Natural killer cell (primary cell): ENCODE measurements at regions not wholly inside any gene's neighbourhood (a gene's known extent, or its start where the extent isn't known, plus 50 kb on each side); places are given as distances from the start of the nearest gene placed in this dataset.
"Not testable (repeated sequence)": the region's sequence is repeated elsewhere in the genome, so short reads cannot be mapped to it uniquely, and the experiment has no call there.

Experiments used
- ATAC-seq, 3 donors: fragments of 150-1000 bp in 2 of 3; fragments of 200-7000 bp in 1 of 3; cut with Tn5 transposase; 1 replicate in 1 of 3; 2 replicates in 2 of 3; pipeline ENCODE4 v1.10.0; 2021; ENCODE audit warnings: mild to moderate bottlenecking in 2 of 3, moderate library complexity in 2 of 3
- DNase-seq, 2 donors: peaks; one replicate each; pipeline versions ENCODE4 v3.0.0 to v3.0.0-alpha.2; 2013 to 2021; ENCODE audit warnings: mixed read lengths in 1 of 2
- H3K27ac ChIP-seq: one replicate; pipeline ENCODE4 v1.5.1; 2013; ENCODE audit warnings: mild to moderate bottlenecking, low read length
- H3K27me3 ChIP-seq: one replicate; pipeline ENCODE4 v1.6.1; 2013; ENCODE audit warnings: low read length; ENCODE audit not compliant: control insufficient read depth, insufficient read depth
- H3K36me3 ChIP-seq: one replicate; pipeline ENCODE4 v1.6.1; 2013; ENCODE audit warnings: low read length; ENCODE audit not compliant: control insufficient read depth, insufficient read depth
- H3K4me1 ChIP-seq: one replicate; pipeline ENCODE4 v1.6.1; 2013; ENCODE audit warnings: low read length; ENCODE audit not compliant: control insufficient read depth, insufficient read depth
- H3K4me3 ChIP-seq: one replicate; pipeline ENCODE4 v1.5.1; 2013; ENCODE audit warnings: low read length
- H3K9me3 ChIP-seq: one replicate; pipeline ENCODE4 v1.6.1; 2013; ENCODE audit warnings: low read length; ENCODE audit not compliant: control insufficient read depth, insufficient read depth
- H3K27ac Mint-ChIP-seq, 2 donors: one replicate each; pipeline ENCODE4 v1.8.0; 2022; ENCODE audit warnings: mild to moderate bottlenecking in 2 of 2, mixed read lengths in 2 of 2, moderate library complexity in 1 of 2
- H3K27me3 Mint-ChIP-seq, 2 donors: one replicate each; pipeline ENCODE4 v1.8.0; 2022; ENCODE audit warnings: low read depth in 2 of 2, mixed read lengths in 2 of 2
- H3K36me3 Mint-ChIP-seq: one replicate; pipeline ENCODE4 v1.8.0; 2022; ENCODE audit warnings: mixed read lengths
- H3K4me1 Mint-ChIP-seq, 2 donors: one replicate each; pipeline ENCODE4 v1.8.0; 2022; ENCODE audit warnings: mixed read lengths in 2 of 2
- H3K4me3 Mint-ChIP-seq: one replicate; pipeline ENCODE4 v1.8.0; 2022; ENCODE audit warnings: mild to moderate bottlenecking, moderate library complexity, mixed read lengths
- H3K9me3 Mint-ChIP-seq, 2 donors: one replicate each; pipeline ENCODE4 v1.8.0; 2022; ENCODE audit warnings: mixed read lengths in 2 of 2
- CTCF ChIP-seq: fragments of 200-600 bp; IDR thresholded peaks from one replicate; pipeline ENCODE4 v1.8.0; 2022; ENCODE audit warnings: antibody characterized with exemption
- WGBS: methylation state at CpG from one replicate; pipeline ENCODE4 v1.1.7; 2013; ENCODE audit warnings: missing lambda C conversion rate; ENCODE audit not compliant: insufficient coverage; 5-methylcytosine and 5-hydroxymethylcytosine counted together
- intact Hi-C: fragments of 100-400 bp; cut with micrococcal nuclease; formaldehyde crosslinking; loops from one replicate; pipeline ENCODE4 v1.14.2; 2022

- Histone ChIP-seq H3K27me3 (no peaks in the 10 kb centered on the region), H3K4me1 (no peaks in the 10 kb centered on the region), H3K4me3 (no peak overlapping the region), H3K9me3 (no peaks in the 10 kb centered on the region), H3K36me3 (no peaks in the 10 kb centered on the region), H3K27ac (no peak overlapping the region)
- intact Hi-C loops = no loop called here
- WGBS = 78% methylated on average over 5 of the region's 5 CpGs
- Mint-ChIP-seq H3K36me3 (no peaks in the 10 kb centered on the region), H3K4me3 (no peak overlapping the region), H3K27me3 (no peaks in the 10 kb centered on the region), H3K4me1 (no peaks in the 10 kb centered on the region), H3K9me3 (peaks cover 2 to 3% of the 10 kb centered on the region in 2 donors), H3K27ac (no peak overlapping the region)
- ATAC-seq (no peak), DNase-seq (no peak)
- no peak for TF ChIP-seq CTCF
Observed at GRCh38 chr5:101306391-101307137, 403.5 kb upstream of the ST8SIA4 start.

- intact Hi-C loops = no loop called here
- H3K4me3 ChIP-seq = no peak overlapping the region
- no peaks in the 10 kb centered on the region for H3K36me3 ChIP-seq
- no peak overlapping the region for H3K27ac ChIP-seq
- H3K27me3 ChIP-seq = no peaks in the 10 kb centered on the region
- Mint-ChIP-seq H3K4me3 (no peak overlapping the region), H3K4me1 (no peaks in the 10 kb centered on the region), H3K27me3 (no peaks in the 10 kb centered on the region), H3K9me3 (peaks cover 0 to 2% of the 10 kb centered on the region in 2 donors), H3K36me3 (no peaks in the 10 kb centered on the region), H3K27ac (no peak overlapping the region)
- ATAC-seq (no peak), DNase-seq (no peak)
- no peaks in the 10 kb centered on the region for H3K4me1 ChIP-seq
- H3K9me3 ChIP-seq = no peaks in the 10 kb centered on the region
- no peak for TF ChIP-seq CTCF
Observed at GRCh38 chr5:101296477-101296876, 393.4 kb upstream of the ST8SIA4 start.

- H3K4me1 Mint-ChIP-seq = no peaks in the 10 kb centered on the region
- Histone ChIP-seq H3K27ac (no peak overlapping the region), H3K36me3 (no peaks in the 10 kb centered on the region), H3K9me3 (no peaks in the 10 kb centered on the region), H3K27me3 (no peaks in the 10 kb centered on the region), H3K4me1 (no peaks in the 10 kb centered on the region), H3K4me3 (no peak overlapping the region)
- no peak for TF ChIP-seq CTCF
- peaks cover 5% of the 10 kb centered on the region in 2 donors for H3K9me3 Mint-ChIP-seq
- no peak overlapping the region for H3K27ac Mint-ChIP-seq
- no peak for DNase-seq
- no peaks in the 10 kb centered on the region for H3K27me3 Mint-ChIP-seq
- no peaks in the 10 kb centered on the region for H3K36me3 Mint-ChIP-seq
- ATAC-seq = no peak
- intact Hi-C loops = no loop called here
- 100% methylated on average over 1 of the region's 2 CpGs for WGBS
- no peak overlapping the region for H3K4me3 Mint-ChIP-seq
Observed at GRCh38 chr5:101292199-101292598, 389.1 kb upstream of the ST8SIA4 start.

- intact Hi-C loops, H3K4me1 ChIP-seq, H3K4me3 Mint-ChIP-seq, H3K27ac ChIP-seq, H3K36me3 ChIP-seq, H3K27ac Mint-ChIP-seq, DNase-seq, H3K27me3 ChIP-seq, H3K4me3 ChIP-seq, ATAC-seq, H3K36me3 Mint-ChIP-seq, H3K9me3 ChIP-seq, H3K4me1 Mint-ChIP-seq, H3K27me3 Mint-ChIP-seq: not testable (repeated sequence)
- H3K9me3 Mint-ChIP-seq = peaks cover 9 to 13% of the 10 kb centered on the region in 2 donors
- WGBS = 67% methylated on average over 1 of the region's 1 CpG
Observed at GRCh38 chr5:101290761-101291160, 387.7 kb upstream of the ST8SIA4 start.
